Germinal center (tissue), 1 donor: ENCODE measurements at regions not wholly inside any gene's neighbourhood (a gene's known extent, or its start where the extent isn't known, plus 50 kb on each side); places are given as distances from the start of the nearest gene placed in this dataset.
"Not testable (repeated sequence)": the region's sequence is repeated elsewhere in the genome, so short reads cannot be mapped to it uniquely, and the experiment has no call there.

ENCODE experiments used
- DNase-seq: peaks from one replicate; pipeline ENCODE4 v3.0.0; 2012; ENCODE audit warnings: mixed read lengths, low spot score

GRCh38 chr12:94862421-94862820, 141.1 kb downstream of the NDUFA12 start:
- no peak for DNase-seq

- no peak for DNase-seq
These were observed 147.2 kb downstream of the NDUFA12 start for GRCh38 chr12:94856324-94856723.

DNA sequence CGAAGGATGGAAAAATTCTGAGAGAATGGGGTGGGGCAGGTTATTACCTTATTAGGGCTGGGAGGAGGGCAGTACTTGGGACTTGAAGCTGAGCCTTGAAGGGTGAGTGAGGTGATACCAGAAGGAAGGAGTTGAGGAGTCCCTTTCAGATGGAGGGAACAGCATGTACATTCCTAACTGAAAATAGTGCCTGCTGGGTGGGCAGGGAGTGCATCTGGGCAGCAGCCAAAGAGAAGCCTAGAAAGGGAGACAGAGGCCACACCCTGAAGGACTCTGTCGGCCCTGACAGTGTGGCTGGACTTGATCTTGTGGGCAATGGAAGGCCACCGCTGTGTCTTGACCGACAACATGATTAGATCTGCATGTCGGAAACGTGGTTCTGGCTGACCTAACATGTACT, 147.6 kb downstream of the NDUFA12 start:
- DNase-seq = no peak

DNA sequence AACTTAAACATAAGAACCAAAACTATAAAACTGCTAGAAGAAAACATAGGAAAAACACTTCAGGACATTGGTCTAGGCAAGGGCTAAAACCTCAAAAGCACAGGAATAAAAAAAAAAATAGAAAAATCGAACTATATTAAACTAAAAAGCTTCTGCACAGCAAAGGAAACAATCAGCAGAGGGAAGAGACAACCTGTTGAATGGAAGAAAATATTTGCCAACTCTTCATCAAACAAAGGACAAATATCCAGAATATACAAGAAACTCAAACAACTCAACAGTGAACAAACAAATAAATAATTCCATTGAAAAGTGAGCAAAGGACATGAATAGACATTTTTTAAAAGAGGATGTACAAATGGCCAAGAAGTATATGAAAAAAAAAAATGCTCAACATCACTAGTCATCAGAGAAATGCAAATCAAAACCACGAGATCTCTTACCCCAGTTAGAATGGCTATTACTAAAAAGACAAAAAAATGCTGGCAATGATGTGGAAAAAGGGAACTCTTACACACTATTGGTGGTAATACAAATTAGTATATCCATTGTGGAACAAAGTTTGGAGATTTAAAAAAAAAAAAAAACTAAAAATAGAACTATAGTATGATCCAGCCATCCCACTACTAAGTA, 152.0 kb downstream of the NDUFA12 start:
- no peak for DNase-seq

DNA sequence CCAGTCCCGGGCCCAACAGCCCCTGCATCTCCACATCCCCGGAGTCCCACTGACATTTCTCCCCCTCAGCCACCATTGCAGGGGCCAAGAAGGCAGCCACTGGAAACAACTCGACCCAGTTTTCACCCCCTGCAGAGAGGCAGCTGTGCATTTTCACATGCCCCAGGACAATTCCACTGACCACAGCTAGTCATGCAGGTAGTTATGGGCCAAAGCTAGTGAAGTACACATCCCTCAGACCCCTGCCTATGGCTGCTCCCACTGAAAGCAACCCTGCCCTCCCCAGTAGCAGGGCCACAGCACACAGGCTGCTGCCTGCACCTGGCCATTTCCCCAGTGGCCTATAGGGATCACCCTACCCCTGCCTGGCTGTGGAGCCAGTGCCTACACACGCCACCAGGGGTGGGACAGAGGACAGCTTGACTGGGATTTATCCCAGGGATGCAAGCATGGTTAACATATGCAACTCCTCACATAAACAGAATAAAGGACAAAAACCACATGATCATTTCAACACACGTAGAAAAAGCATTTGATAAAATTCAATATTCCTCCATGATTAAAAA, 154.0 kb downstream of the NDUFA12 start:
- DNase-seq = no peak

DNA sequence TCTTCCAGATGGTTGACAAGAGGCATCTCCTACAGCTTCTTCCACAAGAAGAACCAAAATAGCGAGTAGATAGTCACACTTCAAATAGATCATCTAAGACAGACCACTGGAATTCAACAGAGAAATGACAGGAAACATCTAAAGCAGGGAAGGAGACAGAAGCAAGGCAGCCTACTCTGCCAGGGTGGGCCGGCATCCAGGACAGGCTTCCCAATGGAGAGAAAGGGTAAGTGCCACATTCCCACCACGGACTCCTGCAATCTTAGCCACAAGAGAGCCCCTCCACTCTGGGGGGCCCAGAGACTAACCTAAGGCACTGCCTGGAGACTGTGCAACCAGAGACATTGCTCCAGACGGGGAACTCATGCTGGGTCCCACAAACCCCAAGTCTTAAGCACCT, 154.5 kb downstream of the NDUFA12 start:
- DNase-seq = no peak

DNA sequence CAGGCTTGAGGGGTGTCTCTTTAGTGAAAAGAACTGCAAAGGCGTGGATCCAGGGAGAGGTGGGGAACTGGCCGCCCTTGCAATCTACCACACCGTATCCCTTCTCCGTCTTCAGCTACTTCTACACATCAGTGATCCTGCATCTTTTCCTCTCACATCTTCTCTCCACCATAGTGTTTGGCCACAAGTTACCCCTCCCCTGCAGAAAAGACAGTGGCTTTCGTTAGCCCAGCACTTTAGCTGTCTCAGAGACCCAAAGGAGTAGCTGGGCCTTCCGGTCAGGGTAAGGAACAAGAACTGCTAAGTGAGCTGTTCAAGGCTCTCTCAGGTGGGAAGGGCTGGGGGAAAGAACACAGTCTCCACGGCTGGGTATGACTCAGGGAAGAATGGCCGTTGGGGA, 158.4 kb downstream of the NDUFA12 start:
- DNase-seq = no peak

- DNase-seq = no peak
These were observed 159.0 kb downstream of the NDUFA12 start for GRCh38 chr12:94844452-94844851.

DNA sequence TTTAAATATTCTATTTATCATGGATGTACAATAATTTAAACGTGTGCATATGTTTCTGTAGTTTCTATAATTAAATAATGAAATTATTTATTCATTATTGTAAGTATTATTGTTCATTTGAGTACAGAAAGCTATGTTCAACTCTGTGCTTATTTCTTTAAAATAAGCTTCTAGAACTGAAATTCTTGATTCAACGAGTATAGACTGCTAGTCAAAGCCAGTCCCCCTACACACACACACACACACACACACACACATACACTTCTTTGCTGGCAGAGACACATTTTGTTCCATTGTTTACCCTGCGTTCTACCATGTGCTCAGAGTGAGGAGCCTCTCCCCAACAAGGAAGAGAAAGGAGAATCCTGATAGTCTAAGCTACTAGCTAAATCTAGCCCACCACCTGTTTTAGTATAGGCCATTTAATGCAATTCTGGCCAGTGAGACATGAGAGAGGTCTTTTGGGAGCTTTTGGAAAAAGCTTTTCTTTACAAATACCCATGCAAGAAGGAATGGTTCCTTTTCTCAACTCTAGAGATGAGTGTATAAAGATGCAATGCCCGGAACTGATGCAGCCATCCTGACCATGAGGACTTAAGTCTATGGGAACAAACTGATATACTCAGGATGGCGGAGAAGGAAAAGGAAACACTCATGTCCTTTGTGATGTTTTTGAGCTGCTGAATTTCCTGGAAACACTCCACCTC, 161.4 kb downstream of the NDUFA12 start:
- no peak for DNase-seq

DNA sequence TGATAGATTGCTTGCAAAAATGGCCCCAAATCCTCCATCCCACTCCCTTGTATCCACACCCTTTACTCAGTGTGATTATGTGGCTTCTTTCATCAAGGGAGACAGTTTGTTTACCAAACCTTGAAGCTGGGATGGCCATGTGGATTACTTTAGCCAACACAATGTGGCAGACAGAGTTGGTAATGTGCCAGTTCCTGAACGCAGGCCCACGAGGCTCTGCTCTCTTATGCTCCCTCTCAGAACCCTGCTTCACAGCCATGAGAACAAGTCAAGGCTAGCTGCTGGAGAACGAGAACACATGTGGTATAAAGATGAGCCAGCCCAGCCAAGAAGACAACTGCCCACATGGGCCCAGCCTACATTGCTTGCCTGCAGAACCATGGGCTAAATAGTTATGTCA, 162.3 kb downstream of the NDUFA12 start:
- no peak for DNase-seq

DNA sequence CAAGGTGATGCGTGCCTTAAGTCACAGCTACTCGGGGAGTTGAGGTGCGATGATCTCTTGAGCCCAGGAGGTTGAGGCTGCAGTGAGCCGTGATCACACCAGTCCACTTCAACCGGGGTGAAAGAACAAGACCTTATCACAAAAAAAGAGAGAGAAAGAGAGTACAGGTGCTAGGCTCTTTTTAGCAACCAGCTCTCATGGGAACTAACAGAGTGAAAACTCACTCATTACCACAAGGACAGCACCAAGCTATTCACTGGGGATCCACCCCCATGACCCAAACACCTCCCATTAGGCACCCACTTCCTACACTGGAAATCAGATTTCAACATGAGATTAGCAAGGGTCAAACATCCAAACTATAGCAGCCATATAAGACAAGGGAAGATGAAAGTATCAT, 164.2 kb downstream of the NDUFA12 start:
- DNase-seq = no peak

DNA sequence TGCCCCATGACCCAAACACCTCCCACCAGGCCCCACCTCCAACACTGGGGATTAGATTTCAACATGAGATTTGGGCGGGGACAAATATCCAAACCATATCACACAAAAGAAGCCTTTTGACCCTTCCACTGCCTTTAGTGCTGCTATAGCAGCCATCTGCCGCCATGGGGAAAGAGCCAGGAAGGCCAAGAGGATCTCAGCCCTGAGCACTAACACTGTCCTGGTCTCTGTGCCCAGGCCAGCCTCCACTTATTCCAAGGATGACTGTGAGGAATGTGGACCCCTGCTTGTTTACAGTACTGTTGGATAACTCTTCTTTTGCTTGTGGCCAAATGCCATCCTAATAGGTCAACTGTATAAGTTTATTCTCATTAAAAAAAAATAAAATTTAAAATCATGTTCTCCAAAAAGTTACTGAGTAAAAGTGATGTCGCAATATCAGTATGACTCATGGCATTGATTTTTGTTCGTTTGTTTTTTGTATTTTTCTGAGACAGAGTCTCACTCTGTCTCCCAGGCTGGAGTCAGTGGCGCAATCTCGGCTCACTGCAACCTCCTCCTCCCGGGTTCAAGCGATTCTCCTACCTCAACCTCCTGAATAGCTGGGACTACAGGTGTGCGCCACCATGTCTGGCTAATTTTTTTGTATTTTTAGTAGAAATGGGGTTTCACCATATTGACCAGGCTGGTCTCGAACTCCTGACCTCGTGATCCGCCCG, 166.4 kb downstream of the NDUFA12 start:
- DNase-seq = not testable (repeated sequence)

- no peak for DNase-seq
These were observed 169.4 kb downstream of the NDUFA12 start for GRCh38 chr12:94834036-94834625.

GRCh38 chr12:94832780-94833681, 170.5 kb downstream of the NDUFA12 start:
- DNase-seq = no peak

DNA sequence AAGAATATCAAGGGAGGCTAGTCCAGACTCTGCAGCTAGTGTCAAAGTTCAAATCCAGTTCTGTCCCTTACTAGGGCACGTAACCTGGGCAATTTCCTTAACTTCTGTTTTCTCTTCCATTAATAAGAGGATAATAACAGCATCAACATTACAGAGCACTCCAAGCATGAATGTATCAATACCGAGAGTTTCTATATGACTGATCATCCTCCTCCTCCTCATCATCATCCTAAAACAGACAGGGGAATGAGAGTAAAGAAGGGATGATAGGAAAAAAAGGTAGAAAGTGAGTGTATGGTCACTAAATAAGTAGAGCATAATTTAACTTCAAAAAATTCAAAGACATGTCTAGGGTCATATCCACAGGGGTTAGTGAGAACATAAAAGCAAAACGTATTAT, 171.4 kb downstream of the NDUFA12 start:
- DNase-seq = no peak

DNA sequence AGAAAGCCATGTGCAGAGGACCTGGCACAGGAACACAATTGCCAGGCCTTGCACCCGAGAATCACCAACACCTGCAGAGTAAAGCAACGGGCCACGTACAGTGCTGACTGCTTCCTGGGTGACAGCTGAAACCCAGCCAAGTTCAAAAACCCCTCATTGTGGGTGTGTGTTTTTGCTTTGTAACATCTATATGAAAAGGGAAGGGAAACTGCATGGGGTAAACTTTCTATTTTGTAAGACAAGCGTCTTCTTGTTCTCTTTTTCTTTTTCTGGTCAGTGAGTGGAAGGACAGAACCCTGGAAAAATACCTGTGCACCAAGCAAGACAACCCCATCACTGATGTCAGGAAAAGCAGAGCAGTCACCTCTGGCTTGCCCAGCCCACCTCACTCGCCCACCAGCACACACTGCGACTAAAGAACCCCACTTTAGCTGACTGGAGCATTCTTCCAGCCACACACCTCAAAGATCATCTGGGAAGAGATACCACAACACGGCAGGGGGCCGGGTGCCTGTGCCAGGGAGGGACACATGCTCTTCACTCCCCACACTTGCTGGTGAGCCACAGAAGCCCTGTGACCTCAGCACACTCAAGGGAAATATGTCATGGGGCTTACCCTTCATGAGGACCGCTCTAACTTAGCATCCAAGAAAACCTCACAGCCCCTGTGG, 172.3 kb downstream of the NDUFA12 start:
- DNase-seq = peak; percentile 84

DNA sequence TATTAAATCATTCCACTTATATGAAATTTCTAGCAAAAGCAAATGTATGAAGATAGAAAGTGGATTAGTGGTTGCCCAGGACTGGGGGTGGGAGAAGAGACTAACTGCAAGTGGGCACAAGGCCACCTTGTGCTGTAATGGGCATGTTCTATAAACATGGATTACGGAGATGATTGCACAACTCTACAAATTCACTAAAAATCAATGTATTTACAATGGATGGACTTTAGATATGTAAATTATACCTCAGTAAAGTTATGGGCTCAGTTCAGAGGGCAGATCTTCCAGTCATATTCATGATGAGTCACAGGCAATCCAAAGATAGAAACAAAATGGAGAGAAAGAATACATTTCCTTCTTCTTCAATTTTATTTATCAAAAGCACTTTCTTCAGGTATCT, 173.9 kb downstream of the NDUFA12 start:
- DNase-seq = no peak

DNA sequence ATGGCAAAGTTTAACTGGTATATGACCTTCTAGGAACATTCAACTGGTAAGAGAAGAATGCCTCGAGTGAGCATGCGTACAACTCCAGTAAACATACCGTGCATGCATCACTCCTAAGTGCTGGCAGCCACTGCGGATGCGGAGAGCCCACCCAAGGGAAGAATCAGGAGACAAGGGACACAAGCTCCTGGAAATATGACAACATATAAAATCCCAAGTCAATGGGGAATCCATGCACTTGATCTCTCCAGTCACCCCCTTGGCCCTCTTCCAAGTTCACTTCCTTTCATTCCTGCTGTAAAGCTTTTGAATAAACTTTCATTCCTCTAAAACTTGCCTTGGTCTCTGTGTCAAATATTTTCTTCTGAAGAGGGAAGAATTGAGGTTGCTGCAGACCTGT, 168.7 kb upstream of the TMCC3 start:
- DNase-seq = no peak

DNA sequence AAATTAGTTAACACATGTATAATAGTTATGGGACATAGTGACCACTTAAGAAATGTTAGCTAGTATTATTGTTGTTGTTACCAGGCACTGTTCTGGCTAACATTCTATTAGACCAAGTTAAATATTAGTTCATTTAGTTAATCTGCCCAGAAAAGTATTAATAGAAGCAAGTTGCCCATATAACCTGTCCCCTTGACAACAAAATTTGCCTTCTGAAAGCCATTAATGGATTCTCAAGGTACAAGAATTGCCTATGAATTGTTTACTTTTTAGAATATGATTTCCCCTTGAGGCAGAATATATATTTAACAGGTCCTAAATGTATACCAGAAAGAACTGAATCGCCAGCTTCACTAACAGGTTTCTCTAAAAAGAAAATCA, 167.3 kb upstream of the TMCC3 start:
- DNase-seq = no peak

DNA sequence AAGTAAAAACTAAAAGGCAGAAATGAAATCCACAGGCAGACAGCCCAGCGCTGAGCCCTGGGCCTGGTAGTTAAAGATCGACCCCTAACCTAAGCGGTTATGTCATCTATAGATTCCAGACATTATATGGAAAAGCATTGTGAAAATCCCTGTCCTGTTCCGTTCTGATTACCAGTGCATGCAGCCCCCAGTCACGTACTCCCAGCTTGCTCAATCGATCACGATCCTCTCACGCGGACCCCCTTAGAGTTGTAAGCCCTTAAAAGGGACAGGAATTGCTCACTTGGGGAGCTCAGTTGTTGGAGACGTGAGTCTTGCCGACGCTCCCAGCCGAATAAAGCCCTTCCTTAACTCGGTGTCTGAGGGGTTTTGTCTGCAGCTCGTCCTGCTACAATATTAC, 166.8 kb upstream of the TMCC3 start:
- DNase-seq = not testable (repeated sequence)

- not testable (repeated sequence) for DNase-seq
These were observed 166.4 kb upstream of the TMCC3 start for GRCh38 chr12:94816746-94817145.
